ENCODE measurements at regions not wholly inside any gene's neighbourhood (a gene's known extent, or its start where the extent isn't known, plus 50 kb on each side); places are given as distances from the start of the nearest gene placed in this dataset.

GRCh38 chr2:37457401-37457901 lies 113.0 kb downstream of the QPCT start:
- Mint-ChIP-seq H3K27ac (no peak overlapping the region), H3K36me3 (ENCODE audit: low read depth) (peaks cover 12% of the 10 kb centered on the region), H3K9me3 (peaks cover 20% of the 10 kb centered on the region), H3K27me3 (no peaks in the 10 kb centered on the region), H3K4me1 (peaks cover 39% of the 10 kb centered on the region), H3K4me3 (no peak overlapping the region)
- ChIA-PET CTCF (no interaction called here), POLR2A (no interaction called here)
- no peak for DNase-seq

- POLR2A ChIA-PET, result no interaction called here
- H3K27me3 Mint-ChIP-seq, result no peaks in the 10 kb centered on the region
Observed at GRCh38 chr2:37458133-37458532, 113.7 kb downstream of the QPCT start.

GRCh38 chr2:37459095-37459981 lies 114.9 kb downstream of the QPCT start:
- Mint-ChIP-seq H3K9me3 (peaks cover 17% of the 10 kb centered on the region), H3K4me1 (peaks cover 31% of the 10 kb centered on the region), H3K27ac (peak overlapping the region; percentile 59), H3K27me3 (peaks cover 7% of the 10 kb centered on the region), H3K4me3 (no peak overlapping the region), H3K36me3 (ENCODE audit: low read depth) (peaks cover 10% of the 10 kb centered on the region)
- ChIA-PET POLR2A (no interaction called here), CTCF (interaction anchor here (1.0 to 1.3 kb wide), 3 partner anchors 9 to 23 kb away, joined by 3 to 4 read pairs (median 3); no protein-coding TSS in a partner anchor)
- no peak for DNase-seq

More at GRCh38 chr2:37458133-37458532, 113.7 kb downstream of the QPCT start:
- Mint-ChIP-seq H3K4me3 (no peak overlapping the region), H3K36me3 (ENCODE audit: low read depth) (peaks cover 10% of the 10 kb centered on the region), H3K9me3 (peaks cover 17% of the 10 kb centered on the region), H3K27ac (no peak overlapping the region), H3K4me1 (peaks cover 33% of the 10 kb centered on the region)
- no peak for DNase-seq
- CTCF ChIA-PET, result no interaction called here

- Mint-ChIP-seq H3K27ac (no peak overlapping the region), H3K27me3 (peaks cover 10% of the 10 kb centered on the region), H3K36me3 (ENCODE audit: low read depth) (peaks cover 10% of the 10 kb centered on the region), H3K9me3 (peaks cover 8% of the 10 kb centered on the region), H3K4me1 (peaks cover 26% of the 10 kb centered on the region), H3K4me3 (no peak overlapping the region)
- ChIA-PET CTCF (no interaction called here), POLR2A (no interaction called here)
- no peak for DNase-seq
Observed at GRCh38 chr2:37460896-37461229, 116.4 kb downstream of the QPCT start.

- POLR2A ChIA-PET, result no interaction called here
- Mint-ChIP-seq H3K27ac (no peak overlapping the region), H3K27me3 (peaks cover 16% of the 10 kb centered on the region), H3K4me3 (no peak overlapping the region), H3K4me1 (peaks cover 10% of the 10 kb centered on the region), H3K9me3 (no peaks in the 10 kb centered on the region), H3K36me3 (ENCODE audit: low read depth) (no peaks in the 10 kb centered on the region)
- CTCF ChIA-PET, result no interaction called here
- DNase-seq, result no peak
Observed at GRCh38 chr2:37464067-37464466, 119.6 kb downstream of the QPCT start.

- Mint-ChIP-seq H3K9me3 (no peaks in the 10 kb centered on the region), H3K36me3 (ENCODE audit: low read depth) (no peaks in the 10 kb centered on the region), H3K27me3 (peaks cover 16% of the 10 kb centered on the region), H3K4me1 (no peaks in the 10 kb centered on the region), H3K4me3 (no peak overlapping the region), H3K27ac (no peak overlapping the region)
- DNase-seq, result no peak
- CTCF ChIA-PET, result interaction anchor here (0.6 kb wide), 1 partner anchor 621 kb away, joined by 3 read pairs; no protein-coding TSS in a partner anchor
- POLR2A ChIA-PET, result no interaction called here
Observed at GRCh38 chr2:37466533-37467222, 122.2 kb downstream of the QPCT start.

- ChIA-PET POLR2A (no interaction called here), CTCF (no interaction called here)
- H3K4me1 Mint-ChIP-seq, result no peaks in the 10 kb centered on the region
- H3K9me3 Mint-ChIP-seq, result no peaks in the 10 kb centered on the region
- DNase-seq, result no peak
- H3K27ac Mint-ChIP-seq, result no peak overlapping the region
- no peaks in the 10 kb centered on the region for H3K36me3 Mint-ChIP-seq (ENCODE audit: low read depth)
- H3K27me3 Mint-ChIP-seq, result peaks cover 16% of the 10 kb centered on the region
- H3K4me3 Mint-ChIP-seq, result no peak overlapping the region
Observed at GRCh38 chr2:37468170-37468569, 123.7 kb downstream of the QPCT start.

- Mint-ChIP-seq H3K27me3 (peaks cover 11% of the 10 kb centered on the region), H3K27ac (no peak overlapping the region), H3K4me3 (no peak overlapping the region), H3K9me3 (no peaks in the 10 kb centered on the region), H3K36me3 (ENCODE audit: low read depth) (no peaks in the 10 kb centered on the region), H3K4me1 (no peaks in the 10 kb centered on the region)
- POLR2A ChIA-PET, result no interaction called here
- no peak for DNase-seq
- CTCF ChIA-PET, result no interaction called here
Observed at GRCh38 chr2:37469126-37469525, 124.7 kb downstream of the QPCT start.

- POLR2A ChIA-PET, result no interaction called here
- CTCF ChIA-PET, result no interaction called here
- H3K9me3 Mint-ChIP-seq, result no peaks in the 10 kb centered on the region
Observed at GRCh38 chr2:37471104-37471503, 126.7 kb downstream of the QPCT start.

GRCh38 chr2:37471994-37472393 lies 127.6 kb downstream of the QPCT start:
- POLR2A ChIA-PET, result no interaction called here
- no peaks in the 10 kb centered on the region for H3K9me3 Mint-ChIP-seq
- no peak overlapping the region for H3K27ac Mint-ChIP-seq
- H3K4me1 Mint-ChIP-seq, result no peaks in the 10 kb centered on the region
- DNase-seq, result no peak
- peaks cover 2% of the 10 kb centered on the region for H3K27me3 Mint-ChIP-seq
- CTCF ChIA-PET, result interaction anchor here (1.0 kb wide), 1 partner anchor 10 kb away, joined by 4 read pairs; no protein-coding TSS in a partner anchor
- H3K4me3 Mint-ChIP-seq, result no peak overlapping the region
- no peaks in the 10 kb centered on the region for H3K36me3 Mint-ChIP-seq (ENCODE audit: low read depth)

More at GRCh38 chr2:37471104-37471503, 126.7 kb downstream of the QPCT start:
- no peak for DNase-seq
- Mint-ChIP-seq H3K4me1 (no peaks in the 10 kb centered on the region), H3K27me3 (peaks cover 4% of the 10 kb centered on the region), H3K36me3 (ENCODE audit: low read depth) (no peaks in the 10 kb centered on the region), H3K4me3 (no peak overlapping the region), H3K27ac (no peak overlapping the region)

- POLR2A ChIA-PET, result no interaction called here
- H3K4me3 Mint-ChIP-seq, result no peak overlapping the region
- DNase-seq, result no peak
- no peaks in the 10 kb centered on the region for H3K36me3 Mint-ChIP-seq (ENCODE audit: low read depth)
- no peaks in the 10 kb centered on the region for H3K4me1 Mint-ChIP-seq
- H3K9me3 Mint-ChIP-seq, result no peaks in the 10 kb centered on the region
- no peak overlapping the region for H3K27ac Mint-ChIP-seq
- CTCF ChIA-PET, result interaction anchor here (0.8 to 1.0 kb wide), 3 partner anchors 24 to 404 kb away, joined by 3 to 4 read pairs (median 3); no protein-coding TSS in a partner anchor
- H3K27me3 Mint-ChIP-seq, result no peaks in the 10 kb centered on the region
Observed at GRCh38 chr2:37472959-37473358, 128.5 kb downstream of the QPCT start.

GRCh38 chr2:37476411-37476810 lies 132.0 kb downstream of the QPCT start:
- CTCF ChIA-PET, result no interaction called here
- DNase-seq, result no peak
- Mint-ChIP-seq H3K27ac (no peak overlapping the region), H3K36me3 (ENCODE audit: low read depth) (no peaks in the 10 kb centered on the region), H3K27me3 (no peaks in the 10 kb centered on the region), H3K4me1 (no peaks in the 10 kb centered on the region), H3K9me3 (peaks cover 3% of the 10 kb centered on the region), H3K4me3 (no peak overlapping the region)
- POLR2A ChIA-PET, result no interaction called here

GRCh38 chr2:37477921-37478320 lies 133.5 kb downstream of the QPCT start:
- ChIA-PET POLR2A (no interaction called here), CTCF (no interaction called here)
- no peak for DNase-seq
- peaks cover 3% of the 10 kb centered on the region for H3K9me3 Mint-ChIP-seq
- H3K36me3 Mint-ChIP-seq (ENCODE audit: low read depth), result no peaks in the 10 kb centered on the region
- H3K27ac Mint-ChIP-seq, result no peak overlapping the region
- no peak overlapping the region for H3K4me3 Mint-ChIP-seq
- H3K27me3 Mint-ChIP-seq, result no peaks in the 10 kb centered on the region
- H3K4me1 Mint-ChIP-seq, result no peaks in the 10 kb centered on the region
